ENCODE measurements at regions not wholly inside any gene's neighbourhood (a gene's known extent, or its start where the extent isn't known, plus 50 kb on each side); places are given as distances from the start of the nearest gene placed in this dataset.
"Not testable (repeated sequence)": the region's sequence is repeated elsewhere in the genome, so short reads cannot be mapped to it uniquely, and the experiment has no call there.

DNA sequence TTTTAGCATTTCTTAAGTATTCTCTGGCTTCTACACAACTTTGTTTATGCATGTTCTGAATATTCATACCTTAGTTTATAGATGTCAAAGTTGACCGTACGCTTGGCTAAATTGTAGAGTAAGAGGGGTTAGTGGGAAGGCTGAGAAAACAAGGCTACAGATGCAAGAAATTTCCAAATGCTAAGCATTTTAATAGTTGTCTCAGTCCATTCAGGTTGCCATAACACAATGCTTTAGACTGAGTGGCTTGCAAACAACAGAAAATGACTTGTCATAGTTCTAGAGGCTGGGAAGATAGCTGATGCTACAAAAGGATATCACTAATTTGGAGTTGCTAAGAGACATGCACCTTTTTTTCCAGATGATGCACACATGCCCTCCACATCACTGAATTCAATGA lies 53.0 kb upstream of the C1QTNF3 start:
- WGBS, 3 donors, result no CpG with 5 or more reads among the region's 2 CpGs
- H3K27ac ChIP-seq (ENCODE audit: low read depth, low read length), result not testable (repeated sequence)

DNA sequence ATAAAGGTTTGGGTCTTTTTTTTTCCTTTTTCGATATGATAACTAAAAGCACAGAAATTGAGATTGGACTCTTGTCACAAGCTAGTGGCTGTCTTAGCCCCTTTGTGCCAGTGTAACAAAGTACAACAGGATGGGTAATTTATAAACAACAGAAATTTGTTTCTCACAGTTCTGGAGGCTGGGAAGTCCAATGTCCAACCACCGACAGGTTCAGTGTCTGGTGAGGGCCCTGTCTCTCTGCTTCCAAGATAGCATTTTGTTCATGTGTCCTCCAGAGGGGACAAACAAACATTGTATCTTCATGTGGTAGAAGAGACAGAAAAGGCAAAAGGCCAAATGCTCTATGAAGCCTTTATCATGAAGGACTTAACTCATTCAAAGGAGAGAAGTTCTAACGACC lies 56.9 kb upstream of the C1QTNF3 start:
- WGBS, 3 donors, result 94 to 100% (median 100%) methylated on average over 1 to 3 of the region's 3 CpGs
- not testable (repeated sequence) for H3K27ac ChIP-seq (ENCODE audit: low read depth, low read length)

DNA sequence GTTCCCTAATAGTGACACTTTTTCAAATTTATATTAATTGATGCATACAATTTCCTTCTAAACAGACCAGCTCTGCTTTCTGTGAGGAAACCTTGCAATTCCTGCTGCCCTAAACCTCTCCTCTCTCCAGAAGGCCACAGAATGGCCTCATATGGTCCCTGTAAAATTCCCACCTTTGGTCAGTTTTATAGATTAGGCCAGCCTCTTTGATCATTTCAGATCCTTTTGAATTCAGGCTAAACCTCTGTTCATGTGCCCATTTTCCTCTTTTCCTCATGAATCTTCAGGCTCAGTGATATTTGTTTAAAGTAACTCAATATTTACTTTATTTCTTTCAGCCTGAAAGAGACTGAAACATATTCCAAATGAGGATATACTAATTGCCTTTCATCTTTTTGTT lies 58.6 kb upstream of the C1QTNF3 start:
- H3K27ac ChIP-seq (ENCODE audit: low read depth, low read length), result not testable (repeated sequence)

DNA sequence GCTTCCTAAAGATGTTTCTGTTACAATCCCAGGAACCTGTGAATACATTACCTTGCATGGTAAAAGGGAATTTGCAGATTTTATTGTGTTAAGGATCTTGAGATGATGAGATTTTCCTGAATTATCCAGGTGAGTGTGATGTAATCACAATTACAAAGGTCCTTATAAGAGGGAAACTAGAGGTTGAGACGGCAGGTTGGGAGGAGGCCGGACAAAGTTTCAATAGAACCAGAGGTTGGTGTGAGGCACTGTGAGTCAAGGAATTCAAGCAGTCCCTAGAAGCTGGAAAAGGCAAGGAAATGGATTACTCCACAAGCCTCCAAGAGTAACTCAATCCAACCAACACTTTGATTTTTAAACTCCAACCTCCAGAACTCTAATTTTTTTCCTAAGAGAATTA lies 65.9 kb upstream of the C1QTNF3 start:
- WGBS, 3 donors, result 83 to 100% methylated on average over 1 of the region's 2 CpGs; no CpG with 5 or more reads in 1 of the 3 donors
- not testable (repeated sequence) for H3K27ac ChIP-seq (ENCODE audit: low read depth, low read length)

DNA sequence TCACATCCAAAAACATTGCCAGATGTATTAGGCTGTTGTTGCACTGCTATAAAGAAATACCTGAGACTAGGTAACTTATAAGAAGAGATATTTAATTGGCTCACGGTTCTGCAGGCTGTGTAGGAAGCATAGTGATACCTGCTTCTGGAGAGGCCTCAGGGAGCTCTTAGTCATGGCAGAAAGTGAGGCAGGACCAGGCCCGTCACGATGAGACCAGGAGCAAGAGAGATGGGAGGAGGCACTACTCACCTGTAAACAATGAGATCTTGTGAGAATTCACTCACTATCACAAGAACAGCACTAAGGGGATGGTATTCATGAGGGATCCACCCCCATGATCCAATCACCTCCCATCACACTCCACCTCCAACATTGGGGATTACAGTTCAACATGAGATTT lies 81.3 kb upstream of the C1QTNF3 start:
- 91 to 97% (median 97%) methylated on average over 3 of the region's 3 CpGs for WGBS, 3 donors
- H3K27ac ChIP-seq (ENCODE audit: low read depth, low read length), result not testable (repeated sequence)

DNA sequence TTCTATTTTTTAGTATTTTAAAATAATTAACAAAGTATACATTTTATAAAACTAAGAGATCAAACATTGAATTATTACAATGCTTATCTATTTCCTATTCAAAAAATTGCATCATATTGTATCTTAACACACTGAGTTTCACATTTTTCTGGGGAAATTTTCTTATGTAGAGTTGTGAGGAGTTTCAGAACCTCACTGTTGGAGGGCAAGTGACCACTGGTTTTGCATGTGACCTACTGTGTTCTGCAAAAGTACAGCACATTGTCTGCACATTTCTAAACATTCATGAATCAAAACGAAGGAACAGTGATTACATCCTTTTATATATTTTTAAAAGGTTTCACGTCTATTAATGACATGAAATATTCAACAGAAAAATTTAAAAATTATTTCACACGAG lies 82.3 kb upstream of the C1QTNF3 start:
- H3K27ac ChIP-seq (ENCODE audit: low read depth, low read length), result not testable (repeated sequence)

DNA sequence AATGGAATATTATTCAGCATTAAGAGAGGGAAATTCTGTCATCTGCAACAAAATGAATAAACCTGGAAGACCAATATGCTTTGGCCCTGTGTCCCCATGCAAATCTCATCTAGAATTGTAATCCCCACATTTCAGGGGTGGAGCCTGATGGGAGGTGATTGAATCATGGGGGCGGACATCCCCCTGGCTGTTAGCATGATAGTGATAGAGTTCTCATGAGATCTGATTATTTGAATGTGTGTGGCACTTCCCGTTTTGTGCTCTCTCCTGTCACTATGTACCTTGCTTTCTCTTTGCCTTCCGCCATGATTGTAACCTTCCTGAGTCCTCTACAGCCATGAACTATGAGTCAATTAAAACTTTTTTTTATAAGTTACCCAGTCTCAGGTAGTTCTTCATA lies 83.7 kb upstream of the C1QTNF3 start:
- not testable (repeated sequence) for H3K27ac ChIP-seq (ENCODE audit: low read depth, low read length)
- 95 to 100% (median 97%) methylated on average over 3 of the region's 3 CpGs for WGBS, 3 donors

More for the DNA sequence above, 82.3 kb upstream of the C1QTNF3 start:
- WGBS, 3 donors, result 94 to 95% (median 94%) methylated on average over 3 of the region's 3 CpGs

DNA sequence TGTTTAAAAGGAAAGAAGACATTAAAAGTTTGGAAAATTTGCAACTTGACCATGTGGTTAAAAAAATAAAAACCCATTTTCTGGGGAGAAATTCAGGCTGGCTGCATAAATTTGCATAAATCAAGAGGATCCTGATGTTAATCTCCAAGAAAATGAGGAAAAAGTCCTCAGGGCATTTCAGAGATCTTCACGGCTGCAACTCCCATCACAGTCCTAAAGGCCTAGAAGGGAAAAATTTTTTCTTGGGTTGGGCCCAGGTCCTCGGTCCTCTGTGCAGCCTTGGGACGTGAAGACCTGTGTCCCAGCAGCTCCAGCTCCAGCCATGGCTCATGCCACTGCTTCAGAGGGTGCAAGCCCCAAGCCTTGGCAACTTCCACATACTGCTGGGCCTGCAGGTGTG lies 84.8 kb upstream of the C1QTNF3 start:
- WGBS, 3 donors, result 96 to 100% (median 97%) methylated on average over 3 of the region's 3 CpGs
- H3K27ac ChIP-seq (ENCODE audit: low read depth, low read length), result not testable (repeated sequence)

DNA sequence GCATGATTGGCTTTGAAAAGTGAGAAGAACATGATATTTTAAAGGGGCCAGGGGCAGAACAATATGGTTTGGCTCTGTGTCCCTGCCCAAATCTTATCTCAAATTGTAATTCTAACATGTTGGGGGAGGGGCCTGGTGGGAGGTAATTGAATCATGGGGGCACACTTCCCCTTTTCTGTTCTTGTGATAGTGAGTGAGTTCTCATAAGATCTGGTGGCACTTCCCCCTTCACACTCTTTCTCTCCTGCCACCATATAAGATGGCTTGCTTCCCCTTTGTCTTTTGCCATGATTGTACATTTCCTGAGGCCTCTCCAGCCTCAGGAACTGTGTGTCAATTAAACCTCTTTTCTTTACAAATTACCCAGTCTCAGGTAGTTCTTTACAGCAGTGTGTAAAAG lies 85.9 kb upstream of the C1QTNF3 start:
- H3K27ac ChIP-seq (ENCODE audit: low read depth, low read length), result not testable (repeated sequence)

DNA sequence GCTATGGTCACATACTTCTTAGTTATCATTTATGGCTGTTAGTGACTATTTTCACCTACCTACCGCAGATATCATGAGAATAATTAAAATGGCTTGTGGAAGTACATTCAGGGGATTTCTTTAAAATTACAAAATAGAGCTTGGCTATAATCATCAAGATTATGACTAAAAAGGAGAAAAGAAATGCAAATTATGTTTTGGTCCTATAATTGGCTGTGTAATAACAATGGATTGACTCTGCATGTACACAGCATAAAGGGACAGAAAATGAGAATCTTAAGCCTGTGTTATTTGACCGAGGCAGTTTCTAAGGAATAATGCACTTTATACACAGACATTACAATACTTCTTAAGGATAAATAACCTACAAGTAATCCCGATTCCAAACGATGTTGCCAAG lies 112.0 kb upstream of the C1QTNF3 start:
- WGBS, 3 donors, result 58 to 78% (median 68%) methylated on average over 3 to 4 of the region's 4 CpGs
- H3K27ac ChIP-seq (ENCODE audit: low read depth, low read length), result not testable (repeated sequence)

DNA sequence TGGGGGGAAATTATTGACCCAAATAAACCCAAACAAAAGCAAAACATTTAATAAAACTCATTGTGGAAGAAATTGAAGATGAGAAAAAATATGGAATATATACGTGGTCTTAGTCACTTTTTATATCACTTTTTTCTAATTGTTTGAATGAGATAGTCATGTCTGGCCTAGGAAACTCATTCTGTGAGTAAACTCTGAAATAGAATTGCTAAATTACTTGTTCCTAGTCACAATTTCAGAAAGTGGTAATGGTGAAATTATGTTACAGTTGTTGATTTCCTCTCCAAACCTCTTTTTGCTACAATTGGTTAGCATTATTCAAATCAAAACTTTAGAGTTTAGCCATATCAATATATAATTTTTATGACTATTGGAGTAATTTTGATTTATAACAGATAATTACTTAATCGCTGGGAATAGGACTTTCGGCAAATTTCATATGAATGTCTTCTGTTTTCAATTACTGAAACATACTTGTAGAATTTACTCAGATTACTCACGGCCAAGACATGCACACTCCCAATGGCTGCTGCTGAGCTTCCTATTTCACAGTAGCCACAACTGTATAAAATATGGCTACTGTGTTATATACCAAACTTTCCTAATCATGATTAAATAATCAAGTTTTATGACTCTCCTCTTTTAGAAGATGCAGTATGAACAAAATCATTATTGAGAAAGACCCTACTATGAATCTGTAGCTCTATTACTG lies 113.8 kb upstream of the C1QTNF3 start:
- not testable (repeated sequence) for H3K27ac ChIP-seq (ENCODE audit: low read depth, low read length)
- 79 to 97% (median 90%) methylated on average over 4 of the region's 4 CpGs for WGBS, 3 donors

DNA sequence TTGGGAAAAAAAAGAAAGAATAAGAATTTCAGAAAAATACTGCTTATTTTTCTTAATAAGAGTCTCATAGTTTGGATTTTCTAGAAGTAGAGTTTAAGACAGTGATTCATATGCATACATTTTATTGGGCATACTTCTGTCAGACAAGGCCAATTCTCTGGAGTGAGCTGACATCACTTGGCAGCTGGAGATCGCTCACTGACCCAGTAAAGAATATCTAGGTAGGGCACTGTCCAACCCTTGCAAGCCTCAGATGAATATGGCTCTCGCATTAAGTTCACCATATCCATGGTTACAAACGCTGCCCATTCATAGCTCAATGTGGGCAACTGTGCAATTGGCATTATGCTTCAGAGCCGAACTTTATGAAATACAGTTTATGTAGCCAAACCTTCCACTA lies 117.9 kb upstream of the C1QTNF3 start:
- H3K27ac ChIP-seq (ENCODE audit: low read depth, low read length), result not testable (repeated sequence)
- WGBS, 3 donors, result 95 to 98% (median 95%) methylated on average over 4 of the region's 4 CpGs

DNA sequence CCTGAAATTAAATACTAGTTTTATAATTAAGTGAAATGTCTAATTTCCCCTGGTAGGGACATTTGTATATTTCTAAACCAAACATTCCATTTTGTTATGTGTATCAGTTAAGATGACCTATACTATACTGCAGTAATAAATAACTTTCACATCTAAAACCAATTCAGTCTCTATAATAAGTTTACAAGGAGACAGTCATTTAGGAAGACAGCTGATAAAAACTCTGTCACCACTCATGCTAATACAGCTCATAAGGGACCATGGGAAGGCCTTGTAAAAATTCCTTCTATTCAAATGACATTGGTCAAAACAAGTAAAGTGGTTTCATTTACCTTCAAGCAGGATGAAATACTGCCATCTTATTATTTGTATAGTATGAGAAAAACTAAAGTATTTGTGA lies 128.4 kb upstream of the C1QTNF3 start:
- H3K27ac ChIP-seq (ENCODE audit: low read depth, low read length), result not testable (repeated sequence)

DNA sequence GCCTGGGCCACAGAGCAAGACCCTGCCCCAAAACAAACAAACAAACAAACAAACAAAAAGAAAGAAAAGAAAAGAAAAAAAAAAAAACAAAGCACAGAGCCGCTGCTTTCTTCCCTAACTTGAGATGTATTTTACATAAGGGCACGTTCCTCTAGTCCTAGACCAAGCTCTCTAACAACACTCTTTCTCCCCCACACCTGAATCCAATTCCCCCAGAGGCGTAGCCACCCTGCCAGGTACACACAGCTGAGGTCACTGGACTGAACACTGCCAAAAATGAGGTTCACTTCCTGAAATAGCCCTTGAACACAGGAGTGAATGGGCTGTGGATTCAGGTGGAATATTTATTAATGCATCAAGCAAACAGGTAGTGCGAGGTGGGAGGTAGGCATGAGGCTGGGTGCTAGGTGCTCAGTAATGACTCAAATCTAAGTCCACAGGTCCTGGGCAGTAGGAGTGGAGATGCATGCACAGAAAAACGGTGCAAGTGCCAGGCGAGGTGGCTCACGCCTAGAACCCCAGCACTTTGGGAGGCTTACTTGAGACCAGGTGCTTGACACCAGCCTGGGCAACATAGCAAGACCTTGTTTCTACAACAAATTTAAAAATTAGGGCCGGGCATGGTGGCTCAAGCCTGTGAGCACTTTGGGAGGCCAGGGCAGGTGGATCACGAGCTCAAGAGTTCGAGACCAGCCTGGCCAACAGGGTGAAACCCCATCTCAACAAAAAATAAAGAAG lies 136.6 kb upstream of the C1QTNF3 start:
- 92 to 97% (median 95%) methylated on average over 10 of the region's 10 CpGs for WGBS, 3 donors
- not testable (repeated sequence) for H3K27ac ChIP-seq (ENCODE audit: low read depth, low read length)

DNA sequence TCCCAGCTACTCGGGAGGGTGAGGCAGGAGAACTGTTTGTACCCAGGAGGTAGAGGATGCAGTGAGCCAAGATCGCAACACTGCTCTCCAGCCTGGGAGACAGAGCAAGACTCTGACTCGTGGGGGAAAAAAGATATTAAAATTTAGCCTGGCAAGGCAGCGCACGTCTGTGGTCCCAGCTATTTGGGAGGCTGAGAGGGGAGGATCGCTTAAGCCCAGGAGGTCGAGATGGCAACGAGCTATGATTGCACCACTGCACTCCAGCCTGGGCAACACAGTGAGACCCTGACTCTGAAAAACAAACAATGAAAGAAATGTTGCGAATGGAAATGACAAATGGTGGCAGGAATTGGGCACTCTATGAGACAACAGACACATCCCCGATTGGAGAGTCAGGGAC lies 137.2 kb upstream of the C1QTNF3 start:
- WGBS, 3 donors, result 95 to 97% (median 95%) methylated on average over 9 of the region's 10 CpGs
- H3K27ac ChIP-seq (ENCODE audit: low read depth, low read length), result not testable (repeated sequence)

DNA sequence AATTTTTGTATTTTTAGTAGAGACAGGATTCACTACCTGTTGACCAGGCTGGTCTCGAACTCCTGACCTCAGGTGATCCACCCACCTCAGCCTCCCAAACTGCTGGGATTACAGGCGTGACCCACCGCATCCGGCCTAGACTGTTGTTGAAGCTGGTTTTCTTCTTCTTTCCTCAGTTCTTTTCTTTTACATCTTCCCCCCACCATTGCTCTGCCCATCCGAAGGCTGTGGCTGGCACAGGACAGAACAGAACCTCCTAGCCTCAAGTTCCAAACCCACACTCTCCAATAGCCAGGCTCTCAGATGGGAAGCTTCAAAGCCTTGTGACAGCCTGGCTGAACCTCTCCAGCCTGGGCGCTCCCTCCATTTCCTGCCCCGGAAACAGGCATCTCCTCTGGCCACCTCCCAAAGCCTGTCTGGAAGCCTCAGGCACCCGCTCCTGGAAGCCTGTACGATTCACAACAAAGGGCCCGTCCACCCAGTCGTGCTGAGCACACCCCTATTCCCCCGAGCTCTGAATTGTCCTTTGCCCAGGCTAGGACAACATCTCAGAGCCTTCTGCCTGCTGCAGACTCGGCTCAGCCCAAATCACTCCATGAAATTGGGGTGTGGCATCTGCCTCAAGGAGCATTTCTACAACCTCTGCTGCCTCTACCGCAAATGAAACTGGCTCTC lies 138.1 kb upstream of the C1QTNF3 start:
- WGBS, 3 donors, result 83 to 92% (median 90%) methylated on average over 8 to 9 of the region's 14 CpGs
- H3K27ac ChIP-seq (ENCODE audit: low read depth, low read length), result not testable (repeated sequence)

DNA sequence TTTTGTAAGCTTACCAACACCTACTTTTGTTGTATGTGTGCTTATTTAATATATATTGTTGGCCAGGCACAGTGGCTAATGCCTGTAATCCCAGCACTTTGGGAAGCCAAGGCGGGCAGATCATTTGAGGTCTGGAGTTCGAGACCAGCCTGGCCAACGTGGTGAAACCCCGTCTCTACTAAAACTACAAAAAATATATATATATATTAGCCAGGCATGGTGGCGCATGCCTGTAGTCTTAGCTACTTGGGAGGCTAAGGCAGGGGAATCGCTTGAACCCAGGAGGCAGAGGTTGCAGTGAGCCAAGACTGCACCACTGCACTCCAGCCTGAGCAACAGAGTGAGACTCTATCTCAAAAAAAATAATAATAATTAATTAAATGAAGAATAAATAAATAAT lies 142.0 kb upstream of the C1QTNF3 start:
- H3K27ac ChIP-seq (ENCODE audit: low read depth, low read length), result not testable (repeated sequence)
- WGBS, 3 donors, result 96 to 98% (median 96%) methylated on average over 6 of the region's 6 CpGs

DNA sequence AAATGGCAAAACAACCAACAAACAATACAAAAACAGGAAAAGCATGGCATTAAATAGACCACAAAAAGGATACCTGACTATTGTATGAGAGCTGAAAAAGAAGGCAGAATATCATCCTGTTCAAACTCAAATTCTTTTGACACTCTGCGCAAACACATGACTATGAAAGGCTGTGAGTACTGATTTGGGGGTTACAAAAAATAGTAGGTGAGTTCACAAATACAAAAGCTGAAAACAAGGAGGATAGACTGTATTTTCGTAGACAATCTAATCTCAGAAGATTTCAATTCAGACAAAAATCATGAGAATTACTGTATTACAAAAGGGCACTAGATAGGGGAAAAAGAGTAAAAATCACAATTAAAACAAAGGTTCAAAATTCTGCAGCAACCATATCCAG lies 142.6 kb upstream of the C1QTNF3 start:
- 88 to 92% (median 89%) methylated on average over 2 of the region's 2 CpGs for WGBS, 3 donors
- not testable (repeated sequence) for H3K27ac ChIP-seq (ENCODE audit: low read depth, low read length)

DNA sequence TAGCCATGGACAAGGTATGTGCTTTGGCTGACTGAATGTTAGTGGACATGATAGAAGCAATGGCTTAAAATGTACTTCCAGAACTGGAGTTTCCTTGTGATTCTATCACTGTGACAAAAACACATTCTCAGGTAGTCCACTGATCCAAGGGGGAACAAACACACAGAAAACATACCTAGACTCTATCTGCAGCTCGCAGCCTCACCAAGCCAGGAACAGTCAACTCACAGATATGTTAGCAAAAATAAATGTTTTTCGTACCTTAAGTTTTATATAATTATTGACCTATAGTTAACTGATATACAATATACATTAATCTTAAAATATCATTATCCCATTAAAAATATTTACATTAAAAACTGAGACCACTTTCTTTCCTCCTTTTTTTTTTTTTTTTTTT lies 143.1 kb upstream of the C1QTNF3 start:
- 92 to 98% (median 97%) methylated on average over 2 of the region's 2 CpGs for WGBS, 3 donors

DNA sequence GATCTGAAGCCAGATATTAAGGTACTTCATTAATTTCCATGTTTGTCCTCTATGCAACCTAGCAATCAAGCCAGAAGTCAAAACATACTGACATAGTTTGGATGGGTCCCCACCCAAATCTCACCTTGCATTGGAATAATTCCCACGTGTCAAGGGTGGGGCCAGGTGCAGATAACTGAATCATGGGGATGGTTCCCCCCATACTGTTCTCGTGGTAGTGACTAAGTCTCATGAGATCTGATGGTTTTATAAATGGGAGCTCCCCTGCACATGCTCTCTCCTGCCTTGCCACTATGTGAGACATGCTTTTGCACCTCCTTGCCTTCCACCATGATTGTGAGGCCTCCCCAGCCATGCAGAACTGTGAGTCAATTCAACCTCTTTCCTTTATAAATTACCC lies 143.9 kb upstream of the C1QTNF3 start:
- 85 to 95% (median 90%) methylated on average over 2 of the region's 2 CpGs for WGBS, 3 donors
- not testable (repeated sequence) for H3K27ac ChIP-seq (ENCODE audit: low read depth, low read length)

More for the DNA sequence above, 143.1 kb upstream of the C1QTNF3 start:
- H3K27ac ChIP-seq (ENCODE audit: low read depth, low read length), result not testable (repeated sequence)
